GM21526 (cell line): ENCODE measurements at regions not wholly inside any gene's neighbourhood (a gene's known extent, or its start where the extent isn't known, plus 50 kb on each side); places are given as distances from the start of the nearest gene placed in this dataset.

ENCODE experiments used
- ATAC-seq: cut with Tn5 transposase; IDR thresholded peaks from one replicate; pipeline ENCODE4 v1.9.1; 2021; ENCODE audit warnings: moderate library complexity; ENCODE audit not compliant: unreplicated experiment, low FRiP score

GRCh38 chr5:73232266-73233041, 59.5 kb downstream of the TMEM174 start:
- no peak for ATAC-seq

GRCh38 chr5:73231246-73231778, 58.3 kb downstream of the TMEM174 start:
- no peak for ATAC-seq

GRCh38 chr5:73230264-73231245, 57.6 kb downstream of the TMEM174 start:
- ATAC-seq = no peak

- no peak for ATAC-seq
Measured at GRCh38 chr5:73229271-73229670, 56.3 kb downstream of the TMEM174 start.

GRCh38 chr5:73228052-73228451, 55.1 kb downstream of the TMEM174 start:
- no peak for ATAC-seq
